H1 (cell line): ENCODE measurements at regions not wholly inside any gene's neighbourhood (a gene's known extent, or its start where the extent isn't known, plus 50 kb on each side); places are given as distances from the start of the nearest gene placed in this dataset.

Source experiments
- CTCF ChIA-PET: fragments of 300-600 bp; sonication (Branson Sonifier 250); formaldehyde crosslinking; loops from one replicate; lab custom pipeline; 2021; ENCODE audit not compliant: partially characterized antibody; lab: Charles Lee
- POLR2A ChIA-PET: fragments of 300-600 bp; sonication (Branson Sonifier 250); formaldehyde crosslinking; loops from one replicate; lab custom pipeline; 2021; ENCODE audit warnings: inconsistent platforms; ENCODE audit not compliant: partially characterized antibody; lab: Charles Lee
- DNase-seq, 2 experiments: peaks; one replicate each; pipeline versions ENCODE4 v3.0.0 to v3.0.0-alpha.2; 2010 to 2022; ENCODE audit warnings: low spot score in 2 of 2, low read depth in 1 of 2, mixed read lengths in 1 of 2
- FAIRE-seq: peaks from 2 replicates; lab custom pipeline; 2011; peaks lifted over from hg19 to GRCh38; lab: Jason Lieb, UNC
- H2AFZ ChIP-seq: 2 replicates; pipeline ENCODE4 v1.8.1; 2012; ENCODE audit warnings: low read length, inconsistent platforms
- H2AK5ac ChIP-seq: 2 replicates; pipeline ENCODE4 v1.6.1; 2013; ENCODE audit warnings: low read depth, low read length
- H2BK120ac ChIP-seq: replicated peaks from 2 replicates; pipeline ENCODE3; 2013; ENCODE audit warnings: low read depth, low read length, inconsistent platforms
- H2BK12ac ChIP-seq: 2 replicates; pipeline ENCODE4 v1.6.1; 2013; ENCODE audit warnings: low read depth, low read length
- H2BK15ac ChIP-seq: 2 replicates; pipeline ENCODE4 v1.6.1; 2013; ENCODE audit warnings: low read length
- H2BK20ac ChIP-seq: 2 replicates; pipeline ENCODE4 v1.6.1; 2013; ENCODE audit warnings: low read length
- H2BK5ac ChIP-seq: 2 replicates; pipeline ENCODE4 v1.6.1; 2013; ENCODE audit warnings: low read depth, low read length
- H3K14ac ChIP-seq: 2 replicates; pipeline ENCODE4 v1.6.1; 2013; ENCODE audit warnings: inconsistent platforms; ENCODE audit not compliant: insufficient read length
- H3K18ac ChIP-seq: 2 replicates; pipeline ENCODE4 v1.6.1; 2013; ENCODE audit warnings: low read length; ENCODE audit errors: extremely low read depth
- H3K23ac ChIP-seq: 2 replicates; pipeline ENCODE4 v1.6.1; 2013; ENCODE audit warnings: inconsistent platforms; ENCODE audit not compliant: insufficient read length
- H3K23me2 ChIP-seq: 2 replicates; pipeline ENCODE4 v1.6.1; 2013; ENCODE audit warnings: low read depth, low read length
- H3K27ac ChIP-seq: 2 replicates; pipeline ENCODE4 v1.6.1; 2011; ENCODE audit warnings: low read depth, low read length, inconsistent platforms
- H3K27me3 ChIP-seq, 4 experiments: replicated peaks in 1 of 4; 1 replicate in 1 of 4; 2 replicates in 3 of 4; pipeline versions ENCODE4 v1.6.1 to v1.8.1; 2011 to 2013; ENCODE audit warnings: low read length in 3 of 4, mild to moderate bottlenecking in 3 of 4, inconsistent platforms in 2 of 4, mixed read lengths in 2 of 4, moderate library complexity in 1 of 4; ENCODE audit not compliant: control insufficient read depth in 3 of 4, insufficient read depth in 3 of 4; ENCODE audit errors: extremely low read depth in 1 of 4
- H3K36me3 ChIP-seq, 4 experiments: 2 replicates each; pipeline versions ENCODE4 v1.6.1 to v1.8.1; 2011 to 2013; ENCODE audit warnings: mild to moderate bottlenecking in 4 of 4, low read length in 3 of 4, moderate library complexity in 2 of 4, control low read depth in 1 of 4, inconsistent platforms in 1 of 4; ENCODE audit not compliant: insufficient read depth in 4 of 4, control insufficient read depth in 2 of 4
- H3K4ac ChIP-seq: replicated peaks from 2 replicates; pipeline ENCODE3; 2013; ENCODE audit warnings: low read length, low read depth, mixed read lengths, inconsistent platforms; ENCODE audit not compliant: insufficient read length
- H3K4me1 ChIP-seq, 4 experiments: replicated peaks in 1 of 4; 1 replicate in 1 of 4; 2 replicates in 3 of 4; pipeline versions ENCODE4 v1.6.1 to v1.8.1; 2011 to 2013; ENCODE audit warnings: low read length in 3 of 4, inconsistent platforms in 2 of 4, mixed read lengths in 1 of 4; ENCODE audit not compliant: insufficient read depth in 4 of 4, control insufficient read depth in 3 of 4
- H3K4me2 ChIP-seq, 2 experiments: 2 replicates each; pipeline versions ENCODE4 v1.6.1 to v1.8.1; 2011 to 2013; ENCODE audit warnings: low read depth in 2 of 2, low read length in 2 of 2, control low read depth in 1 of 2, inconsistent platforms in 1 of 2, mild to moderate bottlenecking in 1 of 2; ENCODE audit not compliant: insufficient read depth in 1 of 2
- H3K4me3 ChIP-seq, 4 experiments: fragments of 200-600, 300-600 bp in 1 of 4; sonication (generic), shearing (Covaris generic), sonication (Bioruptor Twin) in 1 of 4; 2 replicates each; pipeline versions ENCODE4 v1.5.1 to v1.8.1; 2011 to 2016; ENCODE audit warnings: low read length in 4 of 4, low read depth in 3 of 4, control low read depth in 2 of 4, inconsistent platforms in 2 of 4, mild to moderate bottlenecking in 2 of 4, mixed read lengths in 1 of 4, moderate library complexity in 1 of 4; ENCODE audit not compliant: insufficient read depth in 2 of 4; ENCODE audit errors: extremely low read depth in 1 of 4
- H3K56ac ChIP-seq: replicated peaks from 2 replicates; pipeline ENCODE3; 2013; ENCODE audit warnings: low read depth, mild to moderate bottlenecking, mixed read lengths, low read length, inconsistent platforms; ENCODE audit not compliant: insufficient read length
- H3K79me1 ChIP-seq: 2 replicates; pipeline ENCODE4 v1.6.1; 2013; ENCODE audit warnings: low read depth, low read length, control low read depth
- H3K79me2 ChIP-seq, 2 experiments: 2 replicates each; pipeline versions ENCODE4 v1.6.1 to v1.8.1; 2012 to 2013; ENCODE audit warnings: low read length in 2 of 2, mild to moderate bottlenecking in 2 of 2, inconsistent platforms in 1 of 2; ENCODE audit not compliant: insufficient read depth in 2 of 2, control insufficient read depth in 1 of 2
- H3K9ac ChIP-seq, 4 experiments: replicated peaks in 1 of 4; 1 replicate in 1 of 4; 2 replicates in 3 of 4; pipeline versions ENCODE4 v1.6.1 to v1.8.1; 2011 to 2013; ENCODE audit warnings: low read depth in 3 of 4, low read length in 3 of 4, control low read depth in 2 of 4, mild to moderate bottlenecking in 2 of 4, moderate library complexity in 2 of 4, inconsistent platforms in 1 of 4; ENCODE audit errors: extremely low read depth in 1 of 4
- H3K9me3 ChIP-seq, 2 experiments: 2 replicates each; pipeline versions ENCODE4 v1.6.1 to v1.8.1; 2012 to 2013; ENCODE audit warnings: mild to moderate bottlenecking in 2 of 2, moderate library complexity in 2 of 2, control low read depth in 1 of 2, inconsistent platforms in 1 of 2, low read depth in 1 of 2, low read length in 1 of 2, mixed read lengths in 1 of 2; ENCODE audit not compliant: insufficient read depth in 2 of 2
- H4K20me1 ChIP-seq, 2 experiments: replicated peaks in 1 of 2; 2 replicates each; pipeline versions ENCODE3 to v1.8.1; 2011 to 2013; ENCODE audit warnings: inconsistent platforms in 2 of 2, low read length in 2 of 2, mild to moderate bottlenecking in 1 of 2; ENCODE audit not compliant: insufficient read depth in 2 of 2, control insufficient read depth in 1 of 2
- H4K5ac ChIP-seq: 2 replicates; pipeline ENCODE4 v1.6.1; 2013; ENCODE audit warnings: low read length, low read depth, mixed read lengths, inconsistent platforms; ENCODE audit not compliant: insufficient read length
- H4K8ac ChIP-seq: 2 replicates; pipeline ENCODE4 v1.8.0; 2013; ENCODE audit warnings: mild to moderate bottlenecking, moderate library complexity, low read length, inconsistent platforms; ENCODE audit not compliant: insufficient read depth; ENCODE audit errors: extremely low read depth
- H4K91ac ChIP-seq: replicated peaks from 2 replicates; pipeline ENCODE3; 2013; ENCODE audit warnings: low read length, mixed read lengths, inconsistent platforms; ENCODE audit not compliant: insufficient read length
- YY1 ChIP-seq: IDR thresholded peaks from 2 replicates; pipeline ENCODE4 v1.6.1; 2011; ENCODE audit warnings: low read depth, mild to moderate bottlenecking, low read length
- WGBS, 2 experiments: shearing (Covaris generic) in 1 of 2; methylation state at CpG; one replicate each; pipeline versions ENCODE4 v1.1.6 to v1.1.7; 2013 to 2015; ENCODE audit warnings: low lambda C conversion rate in 2 of 2, mixed read lengths in 2 of 2, inconsistent platforms in 1 of 2, low coverage in 1 of 2, missing lambda C conversion rate in 1 of 2; ENCODE audit not compliant: insufficient replicate concordance in 2 of 2, insufficient coverage in 1 of 2, insufficient read length in 1 of 2; ENCODE audit errors: extremely low coverage in 1 of 2, missing lambda C conversion rate in 1 of 2; 5-methylcytosine and 5-hydroxymethylcytosine counted together

- Histone ChIP-seq H3K14ac (no peak overlapping the region), H2AFZ (peak overlapping the region; percentile 55; the same call in 1 of the 2 replicates), H3K79me1 (no peaks in the 10 kb centered on the region), H2BK5ac (no peak overlapping the region), H3K9ac (peak overlapping the region in 1 of 4 experiments; percentile 34; a peak in 1 of 7 replicates), H4K91ac (no peak overlapping the region), H3K4me1 (no peaks in the 10 kb centered on the region), H4K8ac (no peak overlapping the region), H3K9me3 (peaks cover 0 to 8% of the 10 kb centered on the region in 2 experiments; a peak in 1 of 4 replicates), H2BK120ac (no peak overlapping the region), H2BK12ac (no peak overlapping the region), H3K4me3 (no peak overlapping the region), H2BK15ac (no peak overlapping the region), H3K23ac (no peak overlapping the region), H4K20me1 (no peaks in the 10 kb centered on the region), H3K27ac (no peak overlapping the region), H3K4ac (no peak overlapping the region), H3K23me2 (no peaks in the 10 kb centered on the region; the same call in 1 of the 2 replicates), H3K79me2 (no peaks in the 10 kb centered on the region), H3K36me3 (no peaks in the 10 kb centered on the region), H3K18ac (no peak overlapping the region), H3K27me3 (no peaks in the 10 kb centered on the region; a peak in 1 of 7 replicates), H4K5ac (no peak overlapping the region), H2BK20ac (no peak overlapping the region), H2AK5ac (no peak overlapping the region), H3K4me2 (no peak overlapping the region), H3K56ac (no peak overlapping the region)
- ChIA-PET CTCF (interaction anchor here (0.6 to 4.0 kb wide), 7 partner anchors 9 to 179 kb away, joined by 3 to 37 read pairs (median 5); no protein-coding TSS in a partner anchor), POLR2A (no interaction called here)
- 88% methylated on average over 3 of the region's 3 CpGs; no CpG with 5 or more reads in 1 of the 2 experiments for WGBS, 2 experiments
- FAIRE-seq (no peak), DNase-seq (no peak)
- TF ChIP-seq YY1, result no peak
These were observed 100.9 kb downstream of the RPS29 start for GRCh38 chr14:49485290-49485689.
